ENCODE measurements at regions not wholly inside any gene's neighbourhood (a gene's known extent, or its start where the extent isn't known, plus 50 kb on each side); places are given as distances from the start of the nearest gene placed in this dataset.

DNA sequence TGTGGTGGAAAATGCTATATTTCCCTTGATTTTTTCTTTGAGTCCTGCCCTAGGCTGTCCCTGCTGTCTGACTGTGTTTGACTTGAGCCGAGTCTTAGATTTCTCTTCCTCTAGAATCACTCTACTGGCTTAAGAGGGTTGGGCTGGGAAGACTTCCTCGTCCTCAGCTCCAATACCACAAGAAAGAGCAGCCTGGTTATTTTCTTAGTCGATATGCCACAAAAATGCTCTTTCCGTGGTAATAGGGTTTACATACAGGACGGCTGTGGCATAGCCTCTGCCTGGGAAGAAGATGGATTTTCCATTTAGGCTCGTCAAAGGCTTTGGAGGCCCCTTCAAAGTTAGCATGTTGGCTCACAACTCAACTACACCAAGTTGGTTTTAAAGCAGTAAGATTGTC is 212.0 kb upstream of the IGFBP3 start:
- no peak for TF ChIP-seq POLR2AphosphoS5 (IDR thresholded peaks at IDR 0.05)
- TF ChIP-seq, protein P1, sequence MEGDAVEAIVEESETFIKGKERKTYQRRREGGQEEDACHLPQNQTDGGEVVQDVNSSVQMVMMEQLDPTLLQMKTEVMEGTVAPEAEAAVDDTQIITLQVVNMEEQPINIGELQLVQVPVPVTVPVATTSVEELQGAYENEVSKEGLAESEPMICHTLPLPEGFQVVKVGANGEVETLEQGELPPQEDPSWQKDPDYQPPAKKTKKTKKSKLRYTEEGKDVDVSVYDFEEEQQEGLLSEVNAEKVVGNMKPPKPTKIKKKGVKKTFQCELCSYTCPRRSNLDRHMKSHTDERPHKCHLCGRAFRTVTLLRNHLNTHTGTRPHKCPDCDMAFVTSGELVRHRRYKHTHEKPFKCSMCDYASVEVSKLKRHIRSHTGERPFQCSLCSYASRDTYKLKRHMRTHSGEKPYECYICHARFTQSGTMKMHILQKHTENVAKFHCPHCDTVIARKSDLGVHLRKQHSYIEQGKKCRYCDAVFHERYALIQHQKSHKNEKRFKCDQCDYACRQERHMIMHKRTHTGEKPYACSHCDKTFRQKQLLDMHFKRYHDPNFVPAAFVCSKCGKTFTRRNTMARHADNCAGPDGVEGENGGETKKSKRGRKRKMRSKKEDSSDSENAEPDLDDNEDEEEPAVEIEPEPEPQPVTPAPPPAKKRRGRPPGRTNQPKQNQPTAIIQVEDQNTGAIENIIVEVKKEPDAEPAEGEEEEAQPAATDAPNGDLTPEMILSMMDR (IDR thresholded peaks at IDR 0.05) = no peak
- WGBS = 72% methylated on average over 6 of the region's 6 CpGs

DNA sequence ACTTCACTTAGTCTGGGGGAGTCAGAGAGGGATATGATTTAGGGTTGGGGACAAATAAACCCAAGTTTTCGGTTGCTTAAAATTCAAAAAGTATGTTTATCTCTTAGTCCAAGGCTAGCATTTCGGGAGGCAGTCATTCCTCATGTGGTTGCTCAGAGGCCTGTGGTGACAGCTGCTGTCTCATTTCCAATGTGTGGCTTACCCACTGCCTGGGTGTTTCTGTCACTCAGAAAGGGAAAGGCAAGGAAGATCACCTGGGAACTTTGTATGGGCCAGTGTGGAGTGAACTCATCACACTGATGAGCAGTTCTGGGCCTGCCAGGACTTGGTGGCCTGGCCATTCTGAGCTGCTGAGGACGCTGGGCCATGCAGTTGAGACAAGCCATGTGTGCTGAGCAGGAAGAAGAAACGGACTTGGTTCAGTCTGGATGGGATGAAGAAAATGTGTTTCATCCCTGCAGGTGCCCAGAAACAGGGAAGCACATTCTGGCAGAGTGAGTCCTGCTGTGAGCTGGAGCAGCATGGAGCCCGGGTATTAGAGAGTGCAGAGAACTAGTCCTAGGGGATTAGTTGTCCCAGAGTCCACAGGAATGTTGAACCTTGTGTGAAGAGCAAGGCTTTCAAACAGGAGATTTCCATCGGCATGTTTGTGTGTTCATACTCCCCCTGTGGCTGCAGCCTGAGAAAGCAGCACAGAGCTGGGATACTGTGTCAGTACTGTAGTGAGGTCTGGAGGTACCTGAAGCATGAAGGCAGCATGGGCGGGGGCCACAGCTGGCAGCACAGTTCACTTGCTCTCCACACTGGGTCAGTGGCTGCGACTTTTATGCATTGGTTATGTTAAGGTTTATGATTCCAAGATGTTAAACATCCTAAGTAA is 211.1 kb upstream of the IGFBP3 start:
- H3K27me3 ChIP-seq (replicated peaks; ENCODE audit: insufficient read depth) = no peaks in the 10 kb centered on the region
- no peak overlapping the region for H3K27ac ChIP-seq
- H3K4me3 ChIP-seq = no peak overlapping the region
- no peak for DNase-seq (ENCODE audit: low spot score)
- H3K9me3 ChIP-seq = no peaks in the 10 kb centered on the region
- no peaks in the 10 kb centered on the region for H3K4me1 ChIP-seq (replicated peaks)
- intact Hi-C loops (cut with DNase I) = no loop called here
- TF ChIP-seq, protein P1 (IDR thresholded peaks at IDR 0.05) = no peak
- no peak for TF ChIP-seq POLR2A (IDR thresholded peaks at IDR 0.05)
- TF ChIP-seq POLR2AphosphoS5 (IDR thresholded peaks at IDR 0.05) = no peak
- no peaks in the 10 kb centered on the region for H3K36me3 ChIP-seq
- WGBS = 62% methylated on average over 8 of the region's 8 CpGs

More for the DNA sequence above, 212.0 kb upstream of the IGFBP3 start:
- H3K27ac ChIP-seq = no peak overlapping the region
- H3K36me3 ChIP-seq = no peaks in the 10 kb centered on the region
- no peaks in the 10 kb centered on the region for H3K4me1 ChIP-seq (replicated peaks)
- no peak overlapping the region for H3K4me3 ChIP-seq
- H3K9me3 ChIP-seq = no peaks in the 10 kb centered on the region
- no peaks in the 10 kb centered on the region for H3K27me3 ChIP-seq (replicated peaks; ENCODE audit: insufficient read depth)
- DNase-seq (ENCODE audit: low spot score) = no peak
- intact Hi-C loops (cut with DNase I) = no loop called here

DNA sequence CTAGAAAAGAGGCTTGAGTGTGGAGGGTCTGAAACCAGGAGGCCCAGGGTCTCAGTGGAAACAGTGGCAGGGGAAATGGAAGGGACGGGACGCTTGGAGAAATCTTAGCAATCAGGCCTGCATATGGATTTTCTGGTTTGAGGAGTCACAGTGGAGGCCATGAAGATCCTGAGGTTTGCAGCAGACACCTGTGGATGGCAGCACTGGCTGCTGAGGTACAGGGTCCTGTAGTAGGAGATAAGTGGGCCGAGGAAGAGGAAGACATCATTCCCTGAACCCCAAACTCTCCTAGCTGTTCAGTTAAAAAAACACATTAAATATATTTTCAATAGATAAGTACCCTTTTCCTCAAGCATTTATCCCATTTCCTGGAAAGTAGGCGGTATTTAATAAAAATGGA is 208.8 kb upstream of the IGFBP3 start:
- H3K4me1 ChIP-seq (replicated peaks) = no peaks in the 10 kb centered on the region
- H3K27ac ChIP-seq = no peak overlapping the region
- TF ChIP-seq POLR2A (IDR thresholded peaks at IDR 0.05) = no peak
- no peak for TF ChIP-seq POLR2AphosphoS5 (IDR thresholded peaks at IDR 0.05)
- TF ChIP-seq, protein P1 (IDR thresholded peaks at IDR 0.05) = no peak
- H3K27me3 ChIP-seq (replicated peaks; ENCODE audit: insufficient read depth) = no peaks in the 10 kb centered on the region
- no peaks in the 10 kb centered on the region for H3K9me3 ChIP-seq
- WGBS = 90% methylated on average over 4 of the region's 4 CpGs
- no peaks in the 10 kb centered on the region for H3K36me3 ChIP-seq
- no peak for DNase-seq (ENCODE audit: low spot score)
- intact Hi-C loops (cut with DNase I) = no loop called here
- H3K4me3 ChIP-seq = no peak overlapping the region

DNA sequence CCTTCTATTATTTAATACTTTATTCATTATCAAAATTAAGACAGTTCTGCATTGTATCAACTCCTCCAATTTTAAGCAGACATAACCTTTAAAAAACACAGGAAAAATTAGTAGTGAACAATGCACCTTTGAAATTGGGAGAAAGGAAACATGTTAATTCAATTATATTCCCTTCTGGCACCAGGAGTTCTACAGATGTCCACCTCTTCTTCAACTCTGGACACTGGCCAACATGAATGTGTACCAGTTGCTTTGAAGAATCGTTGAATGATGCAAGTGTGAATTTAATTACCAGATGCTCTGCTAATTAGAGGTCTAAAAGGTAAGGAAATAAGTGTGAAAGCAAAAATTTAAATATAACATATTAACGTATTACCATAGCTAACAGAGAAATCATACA is 206.7 kb upstream of the IGFBP3 start:
- 75% methylated on average over 2 of the region's 2 CpGs for WGBS

More for the DNA sequence above, 206.7 kb upstream of the IGFBP3 start:
- Histone ChIP-seq H3K9me3 (no peaks in the 10 kb centered on the region), H3K4me3 (no peak overlapping the region), H3K4me1 (replicated peaks) (no peaks in the 10 kb centered on the region), H3K27me3 (replicated peaks; ENCODE audit: insufficient read depth) (no peaks in the 10 kb centered on the region), H3K36me3 (no peaks in the 10 kb centered on the region), H3K27ac (no peak overlapping the region)
- no peak for TF ChIP-seq POLR2AphosphoS5 (IDR thresholded peaks at IDR 0.05)
- TF ChIP-seq, protein P1 (IDR thresholded peaks at IDR 0.05) = no peak
- TF ChIP-seq POLR2A (IDR thresholded peaks at IDR 0.05) = no peak
- DNase-seq (ENCODE audit: low spot score) = no peak
- intact Hi-C loops (cut with DNase I) = no loop called here
